HG02973 (cell line): ENCODE measurements at regions not wholly inside any gene's neighbourhood (a gene's known extent, or its start where the extent isn't known, plus 50 kb on each side); places are given as distances from the start of the nearest gene placed in this dataset.
"Not testable (repeated sequence)": the region's sequence is repeated elsewhere in the genome, so short reads cannot be mapped to it uniquely, and the experiment has no call there.

ENCODE experiments used
- ATAC-seq: cut with Tn5 transposase; IDR thresholded peaks from one replicate; pipeline ENCODE4 v1.9.1; 2021; ENCODE audit warnings: moderate library complexity; ENCODE audit not compliant: unreplicated experiment

DNA sequence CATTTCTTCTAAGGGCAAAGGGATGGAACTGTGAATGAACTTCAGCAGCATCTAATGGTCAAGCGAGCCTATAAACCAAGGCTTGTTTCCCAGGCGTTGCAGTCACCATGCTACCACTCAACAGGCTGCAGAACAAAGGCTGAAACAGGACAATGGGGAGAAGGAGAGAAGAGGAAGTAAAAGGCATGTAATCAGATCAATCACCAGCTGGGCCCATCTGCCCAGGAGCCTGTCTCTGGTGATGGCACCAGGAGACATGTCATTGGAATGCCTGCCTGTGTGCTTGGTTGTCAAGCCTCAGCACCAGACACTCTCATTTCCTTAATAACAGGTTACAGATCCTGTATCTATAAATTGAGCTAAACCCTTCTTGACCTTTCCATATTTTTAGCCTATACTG lies 81.7 kb upstream of the UMPS start:
- no peak for ATAC-seq

DNA sequence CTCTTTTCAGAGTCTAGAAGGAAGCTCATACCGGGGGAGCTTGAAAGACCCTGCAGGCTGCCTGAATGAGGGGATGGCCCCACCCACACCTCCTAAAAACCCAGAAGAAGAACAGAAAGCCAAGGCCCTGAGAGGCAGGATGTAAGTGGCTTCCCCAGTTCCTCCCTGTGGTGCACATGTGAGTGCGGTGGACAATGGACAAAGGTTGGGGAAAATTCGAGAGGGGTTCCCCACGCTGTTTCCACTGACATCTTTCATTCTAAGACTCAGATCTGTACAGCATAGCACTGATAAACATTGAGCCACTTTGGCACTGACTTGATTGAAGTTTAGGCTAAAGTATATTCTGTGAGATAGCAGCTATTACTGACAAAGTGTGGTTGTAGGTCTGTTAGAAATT lies 79.5 kb upstream of the UMPS start:
- peak; percentile 56 for ATAC-seq

DNA sequence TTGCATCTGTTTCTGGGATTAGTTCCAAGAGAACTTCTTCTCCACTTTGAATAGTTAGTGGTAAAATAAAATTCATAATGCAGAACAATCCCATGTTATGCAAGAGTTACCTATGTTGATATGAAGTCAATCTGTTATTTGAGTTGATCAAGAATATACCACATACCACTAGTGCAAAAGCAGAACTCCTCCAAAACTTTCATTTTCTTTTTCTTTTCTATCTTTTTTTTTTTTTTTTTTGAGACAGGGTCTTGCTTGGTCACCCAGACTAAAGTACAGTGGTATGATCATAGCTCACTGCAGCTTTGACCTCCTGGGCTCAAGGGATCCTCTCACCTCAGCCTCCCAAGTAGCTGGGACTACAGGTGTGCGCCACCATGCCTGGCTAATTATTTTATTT lies 78.8 kb upstream of the UMPS start:
- ATAC-seq, result not testable (repeated sequence)

DNA sequence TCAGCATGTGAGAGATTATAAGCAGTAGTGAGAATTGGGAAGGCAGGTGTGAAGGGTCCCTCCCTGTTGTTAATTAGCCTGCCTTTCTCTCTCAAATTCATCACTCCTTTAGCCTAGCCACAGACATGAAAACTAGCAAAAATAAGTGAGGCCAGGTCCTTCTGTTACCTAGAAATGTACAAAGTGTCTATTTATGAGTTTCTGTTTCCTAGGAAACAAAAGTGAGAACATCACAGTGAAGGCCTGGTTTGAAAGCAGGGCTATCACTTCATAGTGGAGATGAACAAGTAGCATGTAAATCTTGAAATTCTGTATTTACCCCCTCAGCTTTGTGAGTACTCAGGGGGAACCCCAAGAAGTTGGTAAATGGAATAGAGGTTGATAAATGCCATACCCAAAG lies 78.2 kb upstream of the UMPS start:
- peak; percentile 52 for ATAC-seq

DNA sequence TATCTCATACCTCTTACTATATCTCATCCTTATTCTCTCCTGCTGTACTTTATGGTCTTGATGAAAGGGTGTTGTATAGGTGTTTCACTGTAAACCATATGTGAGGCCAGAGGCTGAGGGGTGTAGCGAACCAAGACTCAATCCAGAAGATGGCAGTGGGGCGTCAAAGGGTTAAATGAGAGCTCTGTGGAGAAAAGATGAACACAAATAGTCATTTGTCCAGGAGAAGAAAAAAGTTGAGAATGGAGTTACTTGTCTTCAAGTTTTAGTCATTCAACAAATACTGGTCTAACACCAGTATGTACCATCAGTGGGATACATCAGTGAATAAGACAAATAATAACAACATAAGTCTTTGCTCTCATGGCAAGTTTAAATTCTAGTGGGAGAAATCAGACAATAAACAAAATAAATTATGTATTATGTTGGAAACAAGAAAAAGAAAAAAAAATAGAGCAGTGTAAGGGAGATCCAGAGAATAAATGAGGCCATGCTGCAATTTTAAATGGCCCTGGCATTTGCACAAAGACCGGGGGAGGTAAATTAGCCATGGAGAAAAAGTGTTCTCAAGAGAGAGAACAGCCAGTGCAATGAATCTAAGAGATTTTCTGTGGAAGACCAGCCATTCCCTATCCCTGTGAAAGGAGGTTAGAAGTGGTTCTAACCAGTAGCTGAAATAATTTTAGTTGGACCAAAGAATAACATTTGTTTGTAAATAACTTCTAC lies 77.0 kb upstream of the UMPS start:
- no peak for ATAC-seq

DNA sequence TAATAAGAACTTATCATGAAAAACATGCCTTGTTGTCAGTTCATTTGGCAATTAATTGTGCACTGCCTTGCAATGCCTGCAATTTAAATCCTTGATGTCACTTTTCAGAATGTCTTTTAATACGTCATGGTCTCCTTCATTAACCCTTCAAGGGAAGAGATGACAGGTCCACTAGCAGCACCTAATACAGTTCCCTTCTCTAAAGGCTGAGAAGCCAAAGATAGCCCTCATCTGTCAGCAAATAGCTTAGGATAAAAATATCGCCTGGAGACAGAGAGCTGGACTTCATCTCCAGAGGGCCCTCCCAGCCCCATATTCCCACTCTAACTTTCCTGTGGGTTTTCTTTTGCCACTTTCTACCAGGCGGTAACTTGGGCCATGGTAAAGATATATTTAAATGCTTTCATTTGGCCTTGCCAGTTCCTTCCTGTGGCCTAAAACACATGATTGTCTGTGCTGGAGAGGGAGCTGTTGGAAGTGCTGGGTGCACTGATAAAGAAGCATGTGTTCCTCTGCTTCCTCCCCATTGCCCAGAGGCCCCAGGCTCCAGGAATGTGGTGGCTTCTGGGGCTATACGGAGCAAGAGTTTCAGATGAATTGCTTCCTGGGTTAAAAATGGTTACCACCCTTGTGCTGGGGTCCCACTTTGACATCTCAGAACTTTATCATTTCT lies 76.3 kb upstream of the UMPS start:
- no peak for ATAC-seq

DNA sequence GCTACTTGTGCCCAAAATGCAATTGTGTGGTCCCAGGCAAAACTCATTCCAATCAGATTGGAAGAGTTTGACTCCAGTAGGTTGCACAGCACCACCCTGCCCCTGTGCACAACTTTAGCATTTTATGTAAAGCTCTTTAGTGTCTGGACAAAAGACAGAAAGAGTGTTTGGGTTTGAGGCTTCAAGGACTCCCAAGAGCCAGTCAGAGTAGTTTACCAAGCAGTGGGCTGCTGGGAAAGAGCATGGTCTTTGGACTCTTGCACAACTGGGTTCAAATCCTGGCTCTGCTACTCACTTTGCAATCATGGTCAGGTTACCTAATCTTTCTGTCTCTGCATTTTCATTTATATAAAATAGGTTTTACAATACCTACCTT lies 75.8 kb upstream of the UMPS start:
- ATAC-seq, result no peak

DNA sequence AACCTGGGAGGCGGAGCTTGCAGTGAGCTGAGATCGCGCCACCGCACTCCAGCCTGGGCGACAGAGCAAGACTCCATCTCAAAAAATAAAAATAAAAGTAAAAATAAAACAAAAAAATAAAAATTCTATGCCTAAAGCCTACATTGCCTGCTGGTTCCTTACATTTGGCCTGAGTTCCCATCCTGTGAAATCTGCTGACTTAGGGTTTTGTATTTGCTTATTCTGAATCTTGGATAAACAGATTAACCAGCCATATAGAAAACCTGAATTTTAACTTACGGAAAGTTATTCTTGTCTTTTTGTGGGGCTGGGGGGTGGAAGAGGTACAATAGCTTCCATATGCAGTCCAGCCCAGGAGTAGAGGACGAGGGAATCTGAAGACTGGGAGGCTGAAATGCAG lies 73.7 kb upstream of the UMPS start:
- no peak for ATAC-seq

DNA sequence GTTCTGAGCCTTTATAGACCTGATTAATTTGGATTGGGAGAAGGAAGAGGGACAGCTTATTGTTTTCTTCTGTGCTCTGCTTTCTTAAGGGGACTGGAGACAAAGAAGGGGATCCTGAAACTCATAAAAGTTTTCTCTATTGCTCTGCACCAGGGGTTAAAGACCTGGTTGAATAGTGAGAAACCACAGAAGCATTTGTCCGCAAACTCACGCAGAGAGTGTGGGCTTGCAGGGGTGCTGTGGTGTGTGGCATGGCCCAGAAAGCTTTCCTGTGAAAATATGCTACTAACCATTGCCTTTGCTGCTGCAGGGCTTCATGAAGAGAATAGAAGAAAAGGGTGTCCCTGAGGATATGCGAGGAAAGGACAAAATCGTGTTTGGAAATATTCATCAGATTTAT lies 73.1 kb upstream of the UMPS start:
- ATAC-seq, result no peak

DNA sequence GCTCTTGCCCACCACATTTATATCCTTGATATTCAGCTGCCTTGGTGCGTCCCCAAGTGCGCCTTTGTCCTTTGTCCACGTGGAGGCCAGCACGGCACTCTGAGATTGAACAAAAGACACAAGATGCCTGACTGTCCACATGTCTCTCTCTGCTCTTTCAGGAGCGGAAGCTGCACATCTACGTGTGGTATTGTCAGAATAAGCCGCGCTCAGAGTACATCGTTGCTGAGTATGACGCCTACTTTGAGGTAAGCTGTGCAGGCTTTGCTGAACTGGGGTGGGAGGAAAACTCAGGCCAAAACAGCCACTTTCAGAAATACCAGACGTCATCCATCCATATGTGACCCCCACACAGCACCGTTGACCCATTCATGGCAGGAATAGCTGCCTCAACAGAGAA lies 72.0 kb upstream of the UMPS start:
- no peak for ATAC-seq

DNA sequence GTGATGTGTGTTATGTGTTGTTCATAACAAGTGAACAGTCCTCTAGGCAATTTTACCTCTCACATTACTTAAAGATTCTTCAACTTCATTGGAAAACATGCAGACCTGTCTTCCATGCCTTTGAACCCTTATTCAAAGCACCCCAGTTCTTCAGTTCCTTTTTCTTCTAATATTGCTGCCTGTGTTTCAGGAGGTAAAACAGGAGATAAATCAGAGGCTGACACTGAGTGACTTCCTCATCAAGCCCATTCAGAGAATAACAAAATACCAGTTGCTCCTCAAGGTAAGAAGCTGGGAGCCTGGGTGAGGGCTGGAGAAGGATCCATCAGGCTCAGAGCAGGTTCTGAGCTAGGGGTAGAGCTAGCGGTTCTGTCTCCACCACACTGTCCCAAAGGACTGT lies 71.1 kb upstream of the UMPS start:
- no peak for ATAC-seq

DNA sequence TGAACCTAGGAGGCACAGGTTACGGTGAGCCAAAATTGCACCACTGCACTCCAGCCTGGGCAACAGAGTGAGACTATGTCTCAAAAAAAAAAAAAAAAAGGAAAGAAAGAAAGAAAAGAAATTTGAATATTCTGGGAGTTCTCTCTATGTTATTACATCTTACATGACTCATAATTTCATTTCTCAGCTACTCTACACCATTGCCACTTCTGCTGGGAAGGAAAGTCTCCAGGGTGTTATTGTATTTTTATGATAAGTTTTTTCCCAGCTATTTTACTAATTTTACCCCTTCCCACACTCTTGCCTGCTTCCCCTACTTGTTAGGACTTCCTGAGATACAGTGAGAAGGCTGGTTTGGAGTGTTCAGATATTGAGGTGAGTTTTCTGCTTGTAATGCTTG lies 69.7 kb upstream of the UMPS start:
- ATAC-seq, result no peak

DNA sequence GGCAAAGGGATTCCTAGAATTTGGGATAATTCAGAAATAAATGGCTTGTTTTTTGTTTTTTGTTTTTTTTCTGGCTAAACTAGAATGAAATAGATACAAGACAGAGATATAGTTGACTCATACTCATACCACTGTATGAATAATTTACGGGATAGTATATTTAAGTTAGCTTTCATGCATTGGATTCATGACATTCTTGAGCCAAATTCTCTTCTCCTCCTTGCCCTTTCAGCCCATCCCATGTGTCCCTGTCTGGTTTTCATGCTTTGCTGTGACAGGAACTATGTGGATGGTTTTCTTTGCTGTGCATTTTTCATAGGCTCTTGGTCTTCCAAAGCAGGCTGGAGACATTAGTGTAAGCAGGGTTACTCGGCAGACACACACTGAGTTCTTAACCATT lies 66.6 kb upstream of the UMPS start:
- no peak for ATAC-seq

DNA sequence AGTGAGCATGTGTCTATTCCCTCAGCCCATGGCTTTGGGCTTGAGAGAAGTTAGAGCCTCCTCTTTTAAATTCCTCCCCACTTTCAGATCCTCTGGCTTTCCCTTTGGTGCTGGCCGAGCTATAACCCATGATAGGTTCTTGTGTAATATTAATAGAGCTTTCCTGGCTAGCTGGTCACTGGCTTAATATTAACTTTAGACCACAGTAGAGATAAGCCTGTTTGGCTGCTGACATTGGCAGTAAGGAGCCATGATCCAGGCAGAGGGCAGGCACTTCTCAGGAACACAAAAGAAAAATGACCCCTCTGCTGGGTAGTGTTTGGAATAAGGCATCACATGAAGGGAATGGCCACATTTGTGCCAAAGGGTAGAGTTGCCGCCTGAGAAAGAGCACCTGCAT lies 65.4 kb upstream of the UMPS start:
- ATAC-seq, result no peak

DNA sequence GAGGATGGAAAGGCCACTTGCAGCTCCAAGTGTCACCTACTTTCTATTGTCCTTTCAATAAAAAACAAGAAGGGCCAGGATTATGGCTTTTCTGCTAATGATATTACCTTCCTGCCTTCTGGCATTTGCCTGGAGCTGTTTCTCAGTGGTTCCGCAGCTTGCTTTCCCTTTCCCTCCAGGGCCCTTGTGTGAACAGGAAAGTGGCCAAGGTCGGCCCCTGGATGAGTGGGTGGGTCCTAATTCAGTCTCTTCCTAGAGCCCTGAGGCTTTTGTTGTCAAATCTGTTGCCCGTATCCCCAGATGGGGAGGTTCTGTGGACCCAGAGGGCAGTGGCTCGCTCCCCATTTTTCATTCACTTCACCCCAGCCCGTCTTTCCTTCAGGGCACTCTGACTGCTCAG lies 64.2 kb upstream of the UMPS start:
- no peak for ATAC-seq

DNA sequence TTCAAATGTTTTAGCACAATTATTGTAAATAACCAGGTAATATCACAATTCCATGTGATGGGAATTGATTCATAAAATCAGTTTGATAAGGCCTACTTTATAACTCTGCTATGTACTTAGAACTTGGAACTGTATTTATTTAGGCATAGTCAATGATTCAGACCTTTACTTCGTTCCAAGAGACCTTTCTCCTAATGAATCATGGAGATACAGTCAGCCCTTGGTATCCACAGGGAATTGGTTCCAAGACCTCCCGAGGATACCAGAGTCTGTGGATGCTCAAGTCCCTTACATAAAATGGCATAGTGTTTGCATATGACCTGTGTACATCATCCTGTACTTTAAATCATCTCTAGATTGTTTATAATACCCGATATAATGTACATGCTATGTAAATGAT lies 60.8 kb upstream of the UMPS start:
- no peak for ATAC-seq

DNA sequence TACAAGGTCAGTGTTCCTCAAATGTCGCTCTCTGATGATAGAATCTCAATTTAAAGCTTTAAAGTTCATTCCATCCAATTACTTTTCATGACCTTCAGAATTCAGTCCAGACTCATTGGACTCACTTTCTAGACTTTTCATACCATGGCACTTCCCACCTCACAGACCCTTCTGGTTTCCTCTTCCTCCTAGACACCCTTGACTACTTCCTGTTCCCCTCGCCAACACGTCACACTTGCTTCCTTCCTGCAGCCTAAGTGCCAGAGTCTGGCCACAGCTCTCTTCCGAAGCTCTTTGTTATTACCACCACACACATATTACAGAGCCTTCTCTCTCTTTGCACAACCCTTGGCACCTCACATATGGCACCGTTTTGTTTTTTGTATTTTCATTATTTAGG lies 59.1 kb upstream of the UMPS start:
- ATAC-seq, result no peak

DNA sequence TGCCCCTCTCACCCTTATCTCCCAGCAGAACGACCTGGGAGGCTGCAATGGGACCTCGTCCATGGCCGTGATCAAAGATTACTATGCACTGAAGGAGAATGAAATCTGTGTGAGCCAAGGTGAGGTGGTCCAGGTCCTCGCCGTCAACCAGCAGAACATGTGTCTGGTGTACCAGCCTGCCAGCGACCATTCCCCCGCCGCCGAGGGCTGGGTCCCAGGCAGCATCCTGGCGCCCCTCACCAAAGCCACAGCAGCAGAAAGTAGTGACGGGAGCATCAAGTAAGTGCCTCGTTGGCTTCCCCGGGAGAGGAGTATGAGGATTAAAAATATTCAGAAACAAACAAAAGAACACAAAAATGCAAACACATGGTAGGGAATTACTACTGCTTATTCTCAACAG lies 55.9 kb upstream of the UMPS start:
- ATAC-seq, result no peak

DNA sequence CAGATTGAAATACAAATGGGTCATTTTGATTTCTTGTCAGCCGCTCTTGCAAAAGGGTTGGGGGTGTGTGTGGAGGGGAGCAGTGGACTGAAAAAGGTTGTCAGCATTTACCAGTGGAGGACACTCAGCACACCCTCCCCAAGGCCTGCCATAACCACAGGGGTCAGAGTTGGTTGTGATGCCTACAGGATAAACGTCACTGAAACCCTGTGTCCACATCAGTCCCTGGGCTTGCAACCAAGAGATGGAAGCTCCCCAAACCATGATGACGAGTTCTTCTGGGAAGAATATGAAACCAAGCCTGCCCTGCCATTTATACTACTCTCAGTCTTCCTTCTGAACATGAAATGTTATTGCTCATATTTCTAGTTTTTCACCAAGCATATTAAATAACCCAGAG lies 54.0 kb upstream of the UMPS start:
- no peak for ATAC-seq

DNA sequence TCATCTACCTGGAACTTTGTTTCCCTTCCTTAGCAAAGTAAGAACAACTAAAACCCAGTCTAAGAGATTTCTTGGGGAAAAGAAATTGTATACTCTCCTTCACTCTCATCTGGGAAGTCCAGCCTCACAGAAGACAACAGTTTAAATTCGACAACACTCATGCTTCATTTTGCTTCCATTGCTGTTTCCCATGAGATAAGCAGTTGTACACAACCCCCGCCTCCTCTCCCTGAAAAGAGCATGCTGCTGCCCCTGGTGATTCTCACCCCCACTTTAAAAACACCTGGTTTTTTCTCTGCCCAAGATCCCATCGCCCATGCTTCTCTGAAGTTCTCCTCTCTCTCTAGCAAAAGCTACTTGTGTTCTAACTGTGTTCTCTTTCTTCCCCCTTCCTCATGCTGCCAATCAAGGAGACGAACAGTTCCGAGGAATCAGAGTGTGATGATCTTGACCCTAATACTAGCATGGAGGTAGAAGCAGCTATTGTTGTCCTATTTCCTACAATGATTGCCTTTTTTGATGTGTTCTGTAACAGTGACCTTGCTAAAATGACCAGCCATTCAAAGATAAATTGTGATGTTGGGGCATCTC lies 51.1 kb upstream of the UMPS start:
- no peak for ATAC-seq
